OCI-LY3 (cell line): ENCODE measurements at regions not wholly inside any gene's neighbourhood (a gene's known extent, or its start where the extent isn't known, plus 50 kb on each side); places are given as distances from the start of the nearest gene placed in this dataset.

Experiments
- H2AFZ ChIP-seq: fragments of 200-600, 300-600 bp; shearing (Covaris generic); 2 replicates; pipeline ENCODE4 v1.6.0; 2014; ENCODE audit warnings: antibody characterized with exemption, low read depth, low read length
- H3K27ac ChIP-seq: fragments of 200-600, 300-600 bp; sonication (generic); 2 replicates; pipeline ENCODE4 v1.5.1; 2014; ENCODE audit warnings: mild to moderate bottlenecking, low read length, moderate library complexity, mixed read lengths
- H3K27me3 ChIP-seq: fragments of 200-600, 300-600 bp; sonication (generic); 2 replicates; pipeline ENCODE4 v1.6.1; 2014; ENCODE audit warnings: low read depth, low read length, mixed read lengths
- H3K36me3 ChIP-seq: fragments of 200-600, 300-600 bp; sonication (generic); replicated peaks from 2 replicates; pipeline ENCODE3; 2014; ENCODE audit warnings: low read depth, low read length, mixed read lengths
- H3K4me1 ChIP-seq: fragments of 300-600, 200-600 bp; sonication (generic); 2 replicates; pipeline ENCODE4 v1.6.1; 2014; ENCODE audit warnings: low read length, mixed read lengths
- H3K4me2 ChIP-seq: fragments of 200-600, 300-600 bp; sonication (generic); 2 replicates; pipeline ENCODE4 v1.6.1; 2014; ENCODE audit warnings: low read length, mixed read lengths
- H3K4me3 ChIP-seq: fragments of 300-600, 200-600 bp; sonication (generic); 2 replicates; pipeline ENCODE4 v1.5.1; 2014; ENCODE audit warnings: antibody characterized with exemption, mild to moderate bottlenecking, low read length, moderate library complexity
- H3K79me2 ChIP-seq: fragments of 300-600, 200-600 bp; shearing (Covaris generic); 2 replicates; pipeline ENCODE4 v1.6.1; 2014; ENCODE audit warnings: mild to moderate bottlenecking, low read length, mixed read lengths
- H3K9ac ChIP-seq: fragments of 300-600, 200-600 bp; shearing (Covaris generic); 2 replicates; pipeline ENCODE4 v1.6.0; 2014; ENCODE audit warnings: mild to moderate bottlenecking, low read length, moderate library complexity
- H3K9me3 ChIP-seq: fragments of 200-600, 300-600 bp; shearing (Covaris generic); 2 replicates; pipeline ENCODE4 v1.6.1; 2014; ENCODE audit warnings: low read length, mixed read lengths; ENCODE audit not compliant: insufficient read depth
- H4K20me1 ChIP-seq: fragments of 200-600, 300-600 bp; sonication (generic); 2 replicates; pipeline ENCODE4 v1.6.1; 2016; ENCODE audit warnings: low read length, mixed read lengths; ENCODE audit not compliant: insufficient read depth
- EZH2phosphoT487 ChIP-seq: fragments of 200-600 bp; shearing (Covaris generic); IDR thresholded peaks from 2 replicates; pipeline ENCODE4 v1.6.1; 2018; ENCODE audit warnings: antibody characterized with exemption, mixed run types, low read depth
- TF ChIP-seq, protein P1 (sequence below): fragments of 200-600, 300-600 bp; sonication (generic); IDR thresholded peaks from 2 replicates; pipeline ENCODE4 v1.5.1; 2014; ENCODE audit warnings: antibody characterized with exemption, low read length, low read depth

DNA sequence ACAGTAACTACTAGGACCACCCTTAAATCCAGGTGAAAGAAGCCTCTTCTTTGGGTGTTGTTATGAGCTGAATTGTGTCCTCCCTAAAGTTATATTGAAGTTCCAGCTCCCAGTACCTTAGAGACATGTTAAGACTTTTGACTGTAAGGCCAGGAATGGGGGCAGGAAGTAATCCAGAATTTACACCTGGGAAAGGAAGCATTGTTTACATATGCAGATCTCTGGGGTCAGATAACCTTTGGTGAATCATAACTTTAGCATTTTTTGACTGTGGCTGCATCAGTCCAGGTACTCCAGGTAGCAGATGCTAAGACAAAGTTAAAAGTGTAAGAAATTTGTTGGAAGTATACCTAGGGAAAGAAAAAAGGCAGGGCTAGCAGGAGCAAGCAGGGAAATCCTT, 104.9 kb upstream of the CENPE start:
- H3K27ac ChIP-seq = no peak overlapping the region
- H3K9ac ChIP-seq = no peak overlapping the region
- no peak overlapping the region for H3K4me3 ChIP-seq
- no peaks in the 10 kb centered on the region for H3K4me1 ChIP-seq
- no peaks in the 10 kb centered on the region for H3K79me2 ChIP-seq
- H4K20me1 ChIP-seq = no peaks in the 10 kb centered on the region
- H3K9me3 ChIP-seq = no peaks in the 10 kb centered on the region
- H3K4me2 ChIP-seq = no peak overlapping the region
- H3K36me3 ChIP-seq = no peaks in the 10 kb centered on the region
- no peak overlapping the region for H2AFZ ChIP-seq
- no peak for TF ChIP-seq EZH2phosphoT487
- TF ChIP-seq, protein P1, sequence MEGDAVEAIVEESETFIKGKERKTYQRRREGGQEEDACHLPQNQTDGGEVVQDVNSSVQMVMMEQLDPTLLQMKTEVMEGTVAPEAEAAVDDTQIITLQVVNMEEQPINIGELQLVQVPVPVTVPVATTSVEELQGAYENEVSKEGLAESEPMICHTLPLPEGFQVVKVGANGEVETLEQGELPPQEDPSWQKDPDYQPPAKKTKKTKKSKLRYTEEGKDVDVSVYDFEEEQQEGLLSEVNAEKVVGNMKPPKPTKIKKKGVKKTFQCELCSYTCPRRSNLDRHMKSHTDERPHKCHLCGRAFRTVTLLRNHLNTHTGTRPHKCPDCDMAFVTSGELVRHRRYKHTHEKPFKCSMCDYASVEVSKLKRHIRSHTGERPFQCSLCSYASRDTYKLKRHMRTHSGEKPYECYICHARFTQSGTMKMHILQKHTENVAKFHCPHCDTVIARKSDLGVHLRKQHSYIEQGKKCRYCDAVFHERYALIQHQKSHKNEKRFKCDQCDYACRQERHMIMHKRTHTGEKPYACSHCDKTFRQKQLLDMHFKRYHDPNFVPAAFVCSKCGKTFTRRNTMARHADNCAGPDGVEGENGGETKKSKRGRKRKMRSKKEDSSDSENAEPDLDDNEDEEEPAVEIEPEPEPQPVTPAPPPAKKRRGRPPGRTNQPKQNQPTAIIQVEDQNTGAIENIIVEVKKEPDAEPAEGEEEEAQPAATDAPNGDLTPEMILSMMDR = no peak
- no peaks in the 10 kb centered on the region for H3K27me3 ChIP-seq

DNA sequence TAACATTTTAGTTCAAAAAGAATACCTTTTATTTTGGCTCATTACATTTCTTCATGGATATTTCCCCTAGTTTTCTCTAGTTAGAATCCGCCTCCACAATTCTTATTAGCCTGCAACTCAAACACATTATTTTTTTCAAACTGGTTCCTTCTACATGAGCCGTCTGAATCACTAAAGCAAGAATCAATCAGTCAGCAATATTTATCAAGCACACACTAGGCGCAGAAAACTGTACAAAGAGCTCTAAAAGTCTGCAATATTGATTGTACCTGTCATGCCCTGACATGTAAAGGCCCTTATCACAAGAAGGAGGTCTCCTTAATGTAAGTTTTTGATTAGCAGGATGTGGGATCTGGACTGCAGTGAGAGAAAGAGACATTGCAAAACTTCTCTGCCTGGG, 94.8 kb upstream of the CENPE start:
- Histone ChIP-seq H4K20me1 (no peaks in the 10 kb centered on the region), H3K27me3 (no peaks in the 10 kb centered on the region), H3K4me3 (no peak overlapping the region), H3K4me1 (no peaks in the 10 kb centered on the region), H2AFZ (no peak overlapping the region), H3K36me3 (no peaks in the 10 kb centered on the region), H3K9ac (no peak overlapping the region), H3K79me2 (no peaks in the 10 kb centered on the region), H3K4me2 (no peak overlapping the region), H3K27ac (no peak overlapping the region), H3K9me3 (no peaks in the 10 kb centered on the region)
- no peak for TF ChIP-seq EZH2phosphoT487
- TF ChIP-seq, protein P1 = no peak

DNA sequence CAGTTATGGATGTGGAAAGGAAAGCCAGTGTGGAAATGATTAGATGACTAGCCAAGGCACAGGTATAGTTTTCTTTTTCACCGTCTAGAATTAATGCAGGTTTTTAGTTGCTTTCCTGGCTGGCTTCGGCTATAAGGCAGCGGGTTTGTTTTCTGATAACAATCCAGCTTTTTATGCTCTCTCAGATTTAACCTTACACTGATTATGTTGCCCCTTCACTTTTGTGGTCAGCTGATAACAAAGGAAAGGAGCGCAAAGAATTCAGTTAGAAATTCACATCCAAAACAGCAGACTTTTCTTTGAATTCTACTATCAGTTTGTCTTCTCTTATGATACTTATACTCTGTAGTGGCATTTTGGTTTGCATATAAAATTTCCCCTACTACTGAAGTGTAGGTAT, 94.2 kb upstream of the CENPE start:
- no peaks in the 10 kb centered on the region for H3K36me3 ChIP-seq

DNA sequence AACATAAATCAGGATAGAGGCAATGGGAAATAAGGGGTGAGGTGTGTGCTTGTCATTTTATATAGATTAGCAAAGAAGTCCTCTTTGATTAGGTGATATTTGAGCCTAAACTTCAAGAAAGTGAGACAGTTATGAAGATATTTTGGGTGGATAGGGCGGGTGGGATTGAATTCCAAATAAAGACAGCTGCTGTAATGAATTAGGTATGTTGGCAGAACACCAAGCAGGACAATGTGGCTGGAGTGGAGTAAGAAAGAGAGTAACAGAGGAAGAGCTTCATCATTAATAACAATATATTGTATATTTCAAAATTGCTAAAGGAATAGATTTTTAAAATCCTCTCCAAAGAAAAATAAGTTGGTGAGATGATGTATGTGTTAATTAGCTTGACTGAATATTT, 91.0 kb upstream of the CENPE start:
- no peak overlapping the region for H3K9ac ChIP-seq
- H3K4me3 ChIP-seq = no peak overlapping the region
- no peak overlapping the region for H3K4me2 ChIP-seq
- no peaks in the 10 kb centered on the region for H3K79me2 ChIP-seq
- TF ChIP-seq EZH2phosphoT487 = no peak
- TF ChIP-seq, protein P1 = no peak
- no peaks in the 10 kb centered on the region for H3K36me3 ChIP-seq
- H3K27me3 ChIP-seq = no peaks in the 10 kb centered on the region
- no peak overlapping the region for H2AFZ ChIP-seq
- H3K27ac ChIP-seq = no peak overlapping the region
- no peaks in the 10 kb centered on the region for H3K9me3 ChIP-seq
- no peaks in the 10 kb centered on the region for H4K20me1 ChIP-seq
- H3K4me1 ChIP-seq = no peaks in the 10 kb centered on the region

More for the DNA sequence above, 94.2 kb upstream of the CENPE start:
- Histone ChIP-seq H2AFZ (no peak overlapping the region), H3K4me2 (no peak overlapping the region), H3K4me3 (no peak overlapping the region), H3K79me2 (no peaks in the 10 kb centered on the region), H3K27ac (no peak overlapping the region), H4K20me1 (no peaks in the 10 kb centered on the region), H3K9me3 (no peaks in the 10 kb centered on the region), H3K27me3 (no peaks in the 10 kb centered on the region), H3K4me1 (no peaks in the 10 kb centered on the region), H3K9ac (no peak overlapping the region)
- TF ChIP-seq, protein P1 = no peak
- TF ChIP-seq EZH2phosphoT487 = no peak
